A549 (cell line): ENCODE measurements at regions not wholly inside any gene's neighbourhood (a gene's known extent, or its start where the extent isn't known, plus 50 kb on each side); places are given as distances from the start of the nearest gene placed in this dataset.

ENCODE experiments used
- CHD2 ChIP-seq: fragments of 150-350 bp; IDR thresholded peaks from 2 replicates; pipeline ENCODE4 v1.6.1; 2014; ENCODE audit warnings: low read length; ENCODE audit not compliant: partially characterized antibody
- CTCF ChIP-seq: fragments of >200 bp; sonication (Bioruptor Twin); formaldehyde crosslinking; IDR thresholded peaks from 3 replicates; pipeline ENCODE4 v1.5.1; 2016
- EP300 ChIP-seq, 2 experiments: fragments of >200 bp; sonication (Bioruptor Twin); formaldehyde crosslinking; IDR thresholded peaks; 2 replicates in 1 of 2; 3 replicates in 1 of 2; pipeline ENCODE4 v1.6.1; 2016 to 2017
- MAX ChIP-seq: IDR thresholded peaks from 2 replicates; pipeline ENCODE4 v1.6.1; 2012
- PBX3 ChIP-seq: IDR thresholded peaks from 2 replicates; pipeline ENCODE4 v1.6.1; 2012
- POLR2A ChIP-seq: IDR thresholded peaks from 2 replicates; pipeline ENCODE4 v1.6.1; 2012; ENCODE audit warnings: mild to moderate bottlenecking, low read length
- RAD21 ChIP-seq, 2 experiments: fragments of >200 bp in 1 of 2; sonication (Bioruptor Twin) in 1 of 2; formaldehyde crosslinking in 1 of 2; IDR thresholded peaks in 1 of 2; conservative IDR thresholded peaks in 1 of 2; 2 replicates in 1 of 2; 3 replicates in 1 of 2; pipeline ENCODE4 v1.6.1; 2012 to 2018; ENCODE audit warnings: inconsistent platforms in 1 of 2
- USF2 ChIP-seq: fragments of 450-650 bp; IDR thresholded peaks from 2 replicates; pipeline ENCODE4 v1.6.1; 2014; ENCODE audit warnings: antibody characterized with exemption

- TF ChIP-seq CTCF (no peak), CHD2 (no peak), EP300 (IDR thresholded peaks at IDR 0.05) (no peak), POLR2A (no peak), MAX (no peak), PBX3 (no peak), USF2 (no peak), RAD21 (conservative IDR thresholded peaks at IDR 0.05 in 1 of 2, IDR thresholded peaks at IDR 0.05 in 1 of 2) (no peak)
Observed at GRCh38 chr11:113604186-113604585, 101.9 kb downstream of the TMPRSS5 start.
